AG04450 (cell line): ENCODE measurements at regions not wholly inside any gene's neighbourhood (a gene's known extent, or its start where the extent isn't known, plus 50 kb on each side); places are given as distances from the start of the nearest gene placed in this dataset.
"Not testable (repeated sequence)": the region's sequence is repeated elsewhere in the genome, so short reads cannot be mapped to it uniquely, and the experiment has no call there.

Experiments
- CTCF ChIA-PET: fragments of 300-600, 350-600 bp; formaldehyde crosslinking; extraction: SDS; loops from one replicate; lab custom pipeline; 2022; ENCODE audit warnings: antibody characterized with exemption, inconsistent platforms; lab: Charles Lee
- POLR2A ChIA-PET: fragments of 350-600 bp; formaldehyde crosslinking; extraction: SDS; loops from one replicate; lab custom pipeline; 2021; ENCODE audit warnings: antibody characterized with exemption, inconsistent platforms; lab: Yijun Ruan, JAX
- DNase-seq: peaks from one replicate; pipeline ENCODE4 v3.0.0-alpha.2; 2011; ENCODE audit warnings: low read depth, low spot score
- H3K27ac ChIP-seq: one replicate; pipeline ENCODE4 v1.5.1; 2012; ENCODE audit warnings: low read depth, low read length, control low read depth
- H3K27me3 ChIP-seq: one replicate; pipeline ENCODE4 v1.6.0; 2012; ENCODE audit warnings: low read length; ENCODE audit not compliant: control insufficient read depth, insufficient read depth
- H3K4me3 ChIP-seq: 2 replicates; pipeline ENCODE4 v1.5.1; 2011; ENCODE audit warnings: mild to moderate bottlenecking, low read depth, low read length, control low read depth
- H3K9me3 ChIP-seq: 2 replicates; pipeline ENCODE4 v1.5.1; 2012; ENCODE audit warnings: low read length; ENCODE audit not compliant: control insufficient read depth, insufficient read depth
- TF ChIP-seq, protein P1 (sequence below): IDR thresholded peaks from 2 replicates; pipeline ENCODE4 v1.5.1; 2011; ENCODE audit warnings: low read depth, low read length, control low read depth, inconsistent platforms

DNA sequence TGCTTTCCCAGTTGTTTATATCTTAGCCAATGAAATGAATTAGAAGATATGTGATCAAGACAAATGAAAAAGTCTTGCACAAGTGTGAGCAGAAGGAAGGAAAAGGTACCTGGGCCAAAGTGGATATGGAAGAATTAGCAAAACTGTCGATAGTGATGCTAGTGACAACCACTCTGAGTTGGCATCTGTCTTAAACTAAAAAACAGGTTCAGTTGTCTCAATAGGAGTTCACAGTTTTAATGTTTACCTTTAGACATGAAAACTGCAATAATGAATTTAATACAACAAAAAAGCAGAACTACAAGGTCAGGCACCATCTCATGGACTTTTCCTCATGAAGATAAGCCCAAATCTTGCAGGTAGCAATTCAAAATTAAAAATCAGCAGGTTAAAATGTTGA lies 688.5 kb downstream of the EFNB2 start:
- H3K4me3 ChIP-seq, result no peak overlapping the region
- no peak for DNase-seq
- H3K9me3 ChIP-seq, result no peaks in the 10 kb centered on the region
- ChIA-PET CTCF (no interaction called here), POLR2A (no interaction called here)
- TF ChIP-seq, protein P1, sequence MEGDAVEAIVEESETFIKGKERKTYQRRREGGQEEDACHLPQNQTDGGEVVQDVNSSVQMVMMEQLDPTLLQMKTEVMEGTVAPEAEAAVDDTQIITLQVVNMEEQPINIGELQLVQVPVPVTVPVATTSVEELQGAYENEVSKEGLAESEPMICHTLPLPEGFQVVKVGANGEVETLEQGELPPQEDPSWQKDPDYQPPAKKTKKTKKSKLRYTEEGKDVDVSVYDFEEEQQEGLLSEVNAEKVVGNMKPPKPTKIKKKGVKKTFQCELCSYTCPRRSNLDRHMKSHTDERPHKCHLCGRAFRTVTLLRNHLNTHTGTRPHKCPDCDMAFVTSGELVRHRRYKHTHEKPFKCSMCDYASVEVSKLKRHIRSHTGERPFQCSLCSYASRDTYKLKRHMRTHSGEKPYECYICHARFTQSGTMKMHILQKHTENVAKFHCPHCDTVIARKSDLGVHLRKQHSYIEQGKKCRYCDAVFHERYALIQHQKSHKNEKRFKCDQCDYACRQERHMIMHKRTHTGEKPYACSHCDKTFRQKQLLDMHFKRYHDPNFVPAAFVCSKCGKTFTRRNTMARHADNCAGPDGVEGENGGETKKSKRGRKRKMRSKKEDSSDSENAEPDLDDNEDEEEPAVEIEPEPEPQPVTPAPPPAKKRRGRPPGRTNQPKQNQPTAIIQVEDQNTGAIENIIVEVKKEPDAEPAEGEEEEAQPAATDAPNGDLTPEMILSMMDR, result no peak
- no peaks in the 10 kb centered on the region for H3K27me3 ChIP-seq
- no peak overlapping the region for H3K27ac ChIP-seq

DNA sequence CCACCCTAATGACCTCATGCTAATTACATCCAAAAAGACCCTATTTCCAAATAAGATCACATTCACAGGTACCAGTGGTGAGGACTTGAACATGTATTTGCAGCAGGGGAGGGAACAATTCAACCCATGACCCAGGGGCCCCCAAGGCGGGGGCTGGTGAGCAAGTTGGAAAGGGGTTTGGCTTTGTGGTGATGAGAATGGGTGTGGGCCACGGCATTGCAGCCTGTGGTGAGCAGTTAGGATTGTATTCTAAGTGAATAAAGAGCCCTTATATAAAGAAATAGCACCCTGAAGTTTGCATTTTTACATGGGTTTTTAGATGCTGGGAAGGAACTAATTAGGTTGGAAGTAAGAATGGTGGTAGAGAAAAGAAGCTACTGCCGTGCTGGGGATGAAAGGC lies 694.2 kb downstream of the EFNB2 start:
- Histone ChIP-seq H3K4me3 (no peak overlapping the region), H3K9me3 (no peaks in the 10 kb centered on the region), H3K27me3 (no peaks in the 10 kb centered on the region), H3K27ac (no peak overlapping the region)
- ChIA-PET CTCF (no interaction called here), POLR2A (no interaction called here)
- TF ChIP-seq, protein P1, result no peak
- no peak for DNase-seq

DNA sequence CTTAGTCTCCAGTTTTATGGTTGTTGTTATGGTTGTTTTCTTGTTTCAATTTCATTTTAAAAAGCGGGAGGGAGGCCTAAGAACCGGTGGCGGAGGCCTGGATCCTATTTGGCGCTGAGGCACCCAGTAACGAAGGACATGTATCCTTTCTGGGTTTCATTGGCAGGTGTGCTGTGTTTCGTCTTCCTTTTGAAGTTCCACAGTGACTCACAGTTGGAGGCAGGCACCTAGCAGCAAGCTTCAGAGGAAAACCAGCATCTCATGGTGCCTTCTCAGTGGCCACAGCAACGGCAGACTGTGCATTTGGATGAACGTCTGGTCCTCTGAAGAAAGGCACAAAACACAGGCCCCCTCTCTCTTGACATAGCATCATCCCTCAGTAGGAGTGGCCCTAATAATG lies 697.2 kb downstream of the EFNB2 start:
- Histone ChIP-seq H3K27ac (no peak overlapping the region), H3K9me3 (no peaks in the 10 kb centered on the region), H3K27me3 (no peaks in the 10 kb centered on the region), H3K4me3 (no peak overlapping the region)
- TF ChIP-seq, protein P1, result no peak
- POLR2A ChIA-PET, result no interaction called here
- DNase-seq, result no peak
- CTCF ChIA-PET, result no interaction called here

DNA sequence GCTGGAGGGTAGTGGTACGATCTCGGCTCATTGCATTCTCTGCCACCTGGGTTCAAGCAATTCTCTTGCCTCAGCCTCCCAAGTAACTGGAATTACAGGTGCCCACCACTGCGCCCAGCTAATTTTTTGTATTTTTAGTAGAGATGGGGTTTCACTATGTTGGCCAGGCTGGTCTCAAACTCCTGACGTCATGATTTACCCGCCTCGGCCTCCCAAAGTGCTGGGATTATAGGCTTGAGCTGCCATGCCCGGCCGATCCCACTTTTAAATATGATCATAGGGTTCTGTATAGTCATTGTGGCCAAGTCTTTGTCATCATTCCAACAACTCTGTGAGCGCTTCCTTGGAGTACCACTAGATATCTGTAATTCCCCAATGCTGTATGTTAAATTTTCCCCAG lies 698.2 kb downstream of the EFNB2 start:
- POLR2A ChIA-PET, DNase-seq, H3K27me3 ChIP-seq, CTCF ChIA-PET, H3K9me3 ChIP-seq, H3K4me3 ChIP-seq, H3K27ac ChIP-seq: not testable (repeated sequence)

DNA sequence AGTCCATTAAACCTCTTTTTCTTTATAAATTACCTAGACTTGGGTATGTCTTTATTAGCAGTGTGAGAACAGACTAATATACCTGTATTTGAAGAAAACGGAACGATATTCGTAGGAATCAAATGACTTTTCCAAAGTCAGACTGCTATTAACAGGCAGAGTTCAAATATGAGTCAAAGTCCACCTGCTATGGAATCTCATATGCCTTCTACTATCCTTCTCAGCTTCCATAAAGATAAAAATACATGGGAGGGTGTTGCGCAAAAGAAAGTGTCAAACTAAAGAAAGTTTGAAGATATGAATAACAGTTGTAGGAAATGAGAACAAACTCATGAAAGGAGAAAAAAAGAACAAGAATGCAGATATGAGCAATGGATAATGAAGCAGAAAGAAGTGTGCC lies 704.6 kb downstream of the EFNB2 start:
- Histone ChIP-seq H3K4me3 (no peak overlapping the region), H3K27me3 (no peaks in the 10 kb centered on the region), H3K27ac (no peak overlapping the region), H3K9me3 (no peaks in the 10 kb centered on the region)
- TF ChIP-seq, protein P1, result no peak
- CTCF ChIA-PET, result no interaction called here
- POLR2A ChIA-PET, result no interaction called here
- DNase-seq, result no peak
